MG63 (cell line): ENCODE measurements at regions not wholly inside any gene's neighbourhood (a gene's known extent, or its start where the extent isn't known, plus 50 kb on each side); places are given as distances from the start of the nearest gene placed in this dataset.

Experiments
- DNase-seq: peaks from one replicate; pipeline ENCODE4 v3.0.0-alpha.2; 2020
- H3K27me3 ChIP-seq: fragments of 250-450 bp; sonication (Bioruptor Pico); 2 replicates; pipeline ENCODE4 v1.5.1; 2020; ENCODE audit warnings: mild to moderate bottlenecking, moderate library complexity
- H3K36me3 ChIP-seq: fragments of 250-450 bp; sonication (Bioruptor Pico); 2 replicates; pipeline ENCODE4 v1.5.1; 2020; ENCODE audit warnings: mild to moderate bottlenecking, moderate library complexity
- H3K4me3 ChIP-seq: fragments of 250-450 bp; sonication (Bioruptor Pico); 2 replicates; pipeline ENCODE4 v1.5.1; 2020; ENCODE audit warnings: mild to moderate bottlenecking, moderate library complexity
- H3K9me3 ChIP-seq: fragments of 250-450 bp; sonication (Bioruptor Pico); 2 replicates; pipeline ENCODE4 v1.5.1; 2020; ENCODE audit warnings: mild to moderate bottlenecking, moderate library complexity

- H3K4me3 ChIP-seq: no peak overlapping the region
- H3K27me3 ChIP-seq: peaks cover 14% of the 10 kb centered on the region
- DNase-seq: no peak
- H3K9me3 ChIP-seq: no peaks in the 10 kb centered on the region
- H3K36me3 ChIP-seq: no peaks in the 10 kb centered on the region
These were observed 264.2 kb upstream of the ADAMTS16 start for GRCh38 chr5:4875942-4876341.

GRCh38 chr5:4876804-4877203, 263.3 kb upstream of the ADAMTS16 start:
- Histone ChIP-seq H3K9me3 (no peaks in the 10 kb centered on the region), H3K4me3 (no peak overlapping the region), H3K36me3 (no peaks in the 10 kb centered on the region), H3K27me3 (peaks cover 12% of the 10 kb centered on the region)
- no peak for DNase-seq

GRCh38 chr5:4877579-4877978, 262.6 kb upstream of the ADAMTS16 start:
- Histone ChIP-seq H3K4me3 (no peak overlapping the region), H3K27me3 (peaks cover 12% of the 10 kb centered on the region), H3K9me3 (no peaks in the 10 kb centered on the region), H3K36me3 (no peaks in the 10 kb centered on the region)
- DNase-seq: no peak

GRCh38 chr5:4879075-4879474, 261.1 kb upstream of the ADAMTS16 start:
- H3K36me3 ChIP-seq: no peaks in the 10 kb centered on the region
- H3K27me3 ChIP-seq: no peaks in the 10 kb centered on the region; the same call in 1 of the 2 replicates
- H3K4me3 ChIP-seq: no peak overlapping the region
- no peak for DNase-seq
- no peaks in the 10 kb centered on the region for H3K9me3 ChIP-seq

- DNase-seq: peak; percentile 71
- H3K27me3 ChIP-seq: no peaks in the 10 kb centered on the region; the same call in none of the 2 replicates
- no peaks in the 10 kb centered on the region for H3K9me3 ChIP-seq
- H3K36me3 ChIP-seq: no peaks in the 10 kb centered on the region
- no peak overlapping the region for H3K4me3 ChIP-seq
These were observed 260.3 kb upstream of the ADAMTS16 start for GRCh38 chr5:4879693-4880303.

- no peak for DNase-seq
- H3K9me3 ChIP-seq: no peaks in the 10 kb centered on the region
- no peaks in the 10 kb centered on the region for H3K36me3 ChIP-seq
- no peak overlapping the region for H3K4me3 ChIP-seq
- H3K27me3 ChIP-seq: no peaks in the 10 kb centered on the region; the same call in none of the 2 replicates
These were observed 259.8 kb upstream of the ADAMTS16 start for GRCh38 chr5:4880304-4880741.

GRCh38 chr5:4881366-4882002, 258.6 kb upstream of the ADAMTS16 start:
- Histone ChIP-seq H3K4me3 (no peak overlapping the region), H3K9me3 (no peaks in the 10 kb centered on the region)

GRCh38 chr5:4882186-4882585, 257.9 kb upstream of the ADAMTS16 start:
- Histone ChIP-seq H3K27me3 (peaks cover 2% of the 10 kb centered on the region), H3K36me3 (no peaks in the 10 kb centered on the region), H3K9me3 (no peaks in the 10 kb centered on the region), H3K4me3 (no peak overlapping the region)
- no peak for DNase-seq

More at GRCh38 chr5:4881366-4882002, 258.6 kb upstream of the ADAMTS16 start:
- H3K27me3 ChIP-seq: no peaks in the 10 kb centered on the region; the same call in none of the 2 replicates
- no peak for DNase-seq
- no peaks in the 10 kb centered on the region for H3K36me3 ChIP-seq

- Histone ChIP-seq H3K36me3 (no peaks in the 10 kb centered on the region), H3K4me3 (no peak overlapping the region), H3K27me3 (peaks cover 7% of the 10 kb centered on the region), H3K9me3 (no peaks in the 10 kb centered on the region)
- DNase-seq: no peak
These were observed 256.8 kb upstream of the ADAMTS16 start for GRCh38 chr5:4883360-4883759.

GRCh38 chr5:4893063-4893744, 246.9 kb upstream of the ADAMTS16 start:
- peaks cover 35% of the 10 kb centered on the region for H3K27me3 ChIP-seq
- DNase-seq: no peak
- no peaks in the 10 kb centered on the region for H3K9me3 ChIP-seq
- H3K36me3 ChIP-seq: no peaks in the 10 kb centered on the region
- no peak overlapping the region for H3K4me3 ChIP-seq

- Histone ChIP-seq H3K4me3 (no peak overlapping the region), H3K36me3 (no peaks in the 10 kb centered on the region), H3K27me3 (peaks cover 16% of the 10 kb centered on the region), H3K9me3 (no peaks in the 10 kb centered on the region)
- DNase-seq: no peak
These were observed 243.8 kb upstream of the ADAMTS16 start for GRCh38 chr5:4896328-4896727.

- no peak overlapping the region for H3K4me3 ChIP-seq
- no peak for DNase-seq
- peaks cover 17% of the 10 kb centered on the region for H3K27me3 ChIP-seq
- no peaks in the 10 kb centered on the region for H3K9me3 ChIP-seq
- no peaks in the 10 kb centered on the region for H3K36me3 ChIP-seq
These were observed 238.8 kb upstream of the ADAMTS16 start for GRCh38 chr5:4901305-4901811.

GRCh38 chr5:4901924-4902323, 238.2 kb upstream of the ADAMTS16 start:
- H3K36me3 ChIP-seq: no peaks in the 10 kb centered on the region

GRCh38 chr5:4905674-4906520, 234.2 kb upstream of the ADAMTS16 start:
- Histone ChIP-seq H3K27me3 (peaks cover 11% of the 10 kb centered on the region; the same call in 1 of the 2 replicates), H3K9me3 (no peaks in the 10 kb centered on the region), H3K36me3 (no peaks in the 10 kb centered on the region), H3K4me3 (no peak overlapping the region)
- peak; percentile 73 for DNase-seq

More at GRCh38 chr5:4901924-4902323, 238.2 kb upstream of the ADAMTS16 start:
- DNase-seq: no peak
- no peak overlapping the region for H3K4me3 ChIP-seq
- H3K9me3 ChIP-seq: no peaks in the 10 kb centered on the region
- H3K27me3 ChIP-seq: peaks cover 14% of the 10 kb centered on the region; the same call in 1 of the 2 replicates

GRCh38 chr5:4906786-4907185, 233.3 kb upstream of the ADAMTS16 start:
- DNase-seq: peak; percentile 32
- H3K36me3 ChIP-seq: no peaks in the 10 kb centered on the region
- H3K9me3 ChIP-seq: no peaks in the 10 kb centered on the region
- peaks cover 8% of the 10 kb centered on the region; the same call in 1 of the 2 replicates for H3K27me3 ChIP-seq
- H3K4me3 ChIP-seq: no peak overlapping the region

GRCh38 chr5:4907571-4907970, 232.6 kb upstream of the ADAMTS16 start:
- no peak for DNase-seq
- Histone ChIP-seq H3K36me3 (no peaks in the 10 kb centered on the region), H3K27me3 (0 out of 2 replicates have a peak, but pooled peaks cover 6% of the 10 kb centered on the region), H3K4me3 (no peak overlapping the region), H3K9me3 (no peaks in the 10 kb centered on the region)
